ENCODE measurements at regions not wholly inside any gene's neighbourhood (a gene's known extent, or its start where the extent isn't known, plus 50 kb on each side); places are given as distances from the start of the nearest gene placed in this dataset.

- no peak for FAIRE-seq
- TF ChIP-seq CTCF (IDR thresholded peaks at IDR 0.05; ENCODE audit: insufficient read depth, missing control alignments), result no peak
- no peak for DNase-seq (ENCODE audit: insufficient read length, low spot score)
Observed at GRCh38 chr2:4591261-4591660, 887.9 kb downstream of the DCDC2C start.

GRCh38 chr2:4597400-4597799 lies 894.0 kb downstream of the DCDC2C start:
- no peak for FAIRE-seq
- DNase-seq (ENCODE audit: insufficient read length, low spot score), result no peak
- no peak for TF ChIP-seq CTCF (IDR thresholded peaks at IDR 0.05; ENCODE audit: insufficient read depth, missing control alignments)

GRCh38 chr2:4604767-4605166 lies 901.4 kb downstream of the DCDC2C start:
- FAIRE-seq (no peak), DNase-seq (ENCODE audit: insufficient read length, low spot score) (no peak)
- TF ChIP-seq CTCF (IDR thresholded peaks at IDR 0.05; ENCODE audit: insufficient read depth, missing control alignments), result no peak

GRCh38 chr2:4618141-4618540 lies 914.8 kb downstream of the DCDC2C start:
- FAIRE-seq (no peak), DNase-seq (ENCODE audit: insufficient read length, low spot score) (no peak)
- no peak for TF ChIP-seq CTCF (IDR thresholded peaks at IDR 0.05; ENCODE audit: insufficient read depth, missing control alignments)

GRCh38 chr2:4618630-4619228 lies 915.4 kb downstream of the DCDC2C start:
- no peak for TF ChIP-seq CTCF (IDR thresholded peaks at IDR 0.05; ENCODE audit: insufficient read depth, missing control alignments)
- DNase-seq (ENCODE audit: insufficient read length, low spot score), result no peak
- no peak for FAIRE-seq

- DNase-seq (ENCODE audit: insufficient read length, low spot score), result no peak
- no peak for TF ChIP-seq CTCF (IDR thresholded peaks at IDR 0.05; ENCODE audit: insufficient read depth, missing control alignments)
- no peak for FAIRE-seq
Observed at GRCh38 chr2:4628998-4629501, 925.7 kb downstream of the DCDC2C start.

GRCh38 chr2:4635289-4635688 lies 931.9 kb downstream of the DCDC2C start:
- FAIRE-seq, result no peak
- no peak for TF ChIP-seq CTCF (IDR thresholded peaks at IDR 0.05; ENCODE audit: insufficient read depth, missing control alignments)
- no peak for DNase-seq (ENCODE audit: insufficient read length, low spot score)

All from D721Med (cell line).